ENCODE measurements at regions not wholly inside any gene's neighbourhood (a gene's known extent, or its start where the extent isn't known, plus 50 kb on each side); places are given as distances from the start of the nearest gene placed in this dataset.

DNA sequence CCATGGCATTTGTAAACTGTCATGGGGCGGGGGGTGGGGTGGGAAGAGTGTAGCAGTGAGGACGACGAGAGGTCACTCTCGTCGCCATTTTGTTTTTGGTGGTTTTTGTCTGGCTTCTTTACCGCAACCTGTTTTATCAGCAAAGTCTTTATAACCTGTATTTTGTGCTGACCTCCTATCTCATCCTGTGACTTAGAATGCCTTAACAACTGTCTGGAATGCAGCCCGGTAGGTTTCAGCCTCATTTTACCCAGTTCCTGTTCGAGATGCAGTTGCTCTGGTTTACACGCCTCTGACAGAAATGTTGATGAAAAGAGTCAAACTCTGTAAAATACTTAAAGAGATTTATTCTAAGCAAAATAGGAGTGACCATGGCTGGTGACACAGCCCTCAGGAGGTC, 852.0 kb downstream of the DACH1 start:
- TF ChIP-seq REXO4 (CRISPR knock-in tag; IDR thresholded peaks at IDR 0.05; ENCODE audit: borderline replicate concordance) = no peak
- no peak for TF ChIP-seq HES4 (CRISPR knock-in tag; IDR thresholded peaks at IDR 0.05; ENCODE audit: borderline replicate concordance)
- TF ChIP-seq, protein P1, sequence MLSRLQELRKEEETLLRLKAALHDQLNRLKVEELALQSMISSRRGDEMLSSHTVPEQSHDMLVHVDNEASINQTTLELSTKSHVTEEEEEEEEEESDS (CRISPR knock-in tag; IDR thresholded peaks at IDR 0.05; ENCODE audit: borderline replicate concordance) = no peak
- no peak for TF ChIP-seq CENPT (CRISPR knock-in tag; IDR thresholded peaks at IDR 0.05; ENCODE audit: low read depth)
- TF ChIP-seq ZNF737 (CRISPR knock-in tag; IDR thresholded peaks at IDR 0.05; ENCODE audit: borderline replicate concordance) = no peak
- no peak for TF ChIP-seq ASH2L (IDR thresholded peaks at IDR 0.05; ENCODE audit: insufficient read length, low read depth, low read length)
- TF ChIP-seq, protein P2, sequence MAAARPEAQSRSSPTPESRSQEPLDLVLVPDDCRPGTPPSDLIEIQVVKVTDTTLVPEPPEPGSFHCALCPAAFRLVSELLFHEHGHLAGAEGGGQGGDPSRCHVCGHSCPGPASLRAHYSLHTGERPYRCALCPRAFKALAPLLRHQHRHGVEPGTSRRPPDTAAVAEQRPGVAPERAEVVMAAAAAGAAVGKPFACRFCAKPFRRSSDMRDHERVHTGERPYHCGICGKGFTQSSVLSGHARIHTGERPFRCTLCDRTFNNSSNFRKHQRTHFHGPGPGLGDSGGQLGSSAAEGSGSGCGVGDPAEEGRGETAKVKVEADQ (CRISPR knock-in tag; IDR thresholded peaks at IDR 0.05; ENCODE audit: borderline replicate concordance) = no peak
- TF ChIP-seq ZBTB7B (CRISPR knock-in tag; IDR thresholded peaks at IDR 0.05) = no peak

DNA sequence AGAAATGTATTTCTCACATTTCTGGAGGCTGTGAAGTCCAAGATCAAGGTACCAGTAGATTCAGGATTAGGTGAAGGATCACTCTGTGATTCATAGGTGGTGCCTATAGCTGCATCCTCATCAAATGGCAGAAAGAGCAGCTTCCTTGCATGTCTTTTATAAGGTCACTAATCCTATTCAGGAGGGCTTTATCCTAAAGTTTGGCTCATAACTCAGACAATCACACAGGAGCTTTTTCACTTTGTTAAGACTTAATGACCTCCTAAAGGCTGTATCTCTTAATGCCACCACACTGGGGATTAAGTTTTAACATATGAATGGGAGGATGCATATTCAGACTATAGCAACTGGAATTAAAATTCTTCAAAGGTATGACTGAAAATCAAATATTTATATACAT, 861.1 kb downstream of the DACH1 start:
- Histone ChIP-seq H3K36me3 (replicated peaks in 1 of 2; ENCODE audit: control insufficient read depth in 1 of 2, insufficient read depth in 2 of 2, low read length in 2 of 2) (no peaks in the 10 kb centered on the region), H3K27ac (ENCODE audit: extremely low read length, insufficient read depth, low read length) (no peak overlapping the region), H3K9ac (ENCODE audit: insufficient read depth, low read depth, low read length) (no peak overlapping the region), H4K20me1 (ENCODE audit: insufficient read depth, low read length) (no peaks in the 10 kb centered on the region), H3K27me3 (ENCODE audit: control insufficient read depth in 1 of 2, insufficient read depth in 2 of 2, low read length in 2 of 2) (no peaks in the 10 kb centered on the region), H3K79me2 (ENCODE audit: insufficient read depth, low read length) (no peaks in the 10 kb centered on the region), H3K9me3 (ENCODE audit: low read length) (no peaks in the 10 kb centered on the region), H2AFZ (ENCODE audit: low read length) (no peak overlapping the region), H3K4me3 (replicated peaks in 1 of 3; ENCODE audit: insufficient read depth in 1 of 3, low read depth in 2 of 3, low read length in 3 of 3) (no peak overlapping the region), H3K4me1 (ENCODE audit: insufficient read depth, low read length) (no peaks in the 10 kb centered on the region), H3K4me2 (ENCODE audit: low read depth, low read length) (no peak overlapping the region)
- intact Hi-C loops (cut with micrococcal nuclease; ENCODE audit: unreplicated experiment) = no loop called here
- BruUV-seq (replicated peaks) = no TSS peak
- in situ Hi-C loops (cut with HindIII; ENCODE audit: extremely low pct_ligation_motif_present, low pct_unique_long_range_greater_than_20kb) = no loop called here
- DNase-seq (ENCODE audit: low spot score) (no peak), ATAC-seq (no peak), FAIRE-seq (no peak)
- ChIA-PET POLR2A (no interaction called here), CTCF (ENCODE audit: low intra/inter-chr PET ratio, low total read pairs) (no interaction called here)
- TF ChIP-seq ZEB1 (IDR thresholded peaks at IDR 0.05; ENCODE audit: insufficient replicate concordance, low read depth) = no peak
- no peak for TF ChIP-seq BRCA1 (CRISPR knock-in tag; IDR thresholded peaks at IDR 0.05)
- TF ChIP-seq, protein P3, sequence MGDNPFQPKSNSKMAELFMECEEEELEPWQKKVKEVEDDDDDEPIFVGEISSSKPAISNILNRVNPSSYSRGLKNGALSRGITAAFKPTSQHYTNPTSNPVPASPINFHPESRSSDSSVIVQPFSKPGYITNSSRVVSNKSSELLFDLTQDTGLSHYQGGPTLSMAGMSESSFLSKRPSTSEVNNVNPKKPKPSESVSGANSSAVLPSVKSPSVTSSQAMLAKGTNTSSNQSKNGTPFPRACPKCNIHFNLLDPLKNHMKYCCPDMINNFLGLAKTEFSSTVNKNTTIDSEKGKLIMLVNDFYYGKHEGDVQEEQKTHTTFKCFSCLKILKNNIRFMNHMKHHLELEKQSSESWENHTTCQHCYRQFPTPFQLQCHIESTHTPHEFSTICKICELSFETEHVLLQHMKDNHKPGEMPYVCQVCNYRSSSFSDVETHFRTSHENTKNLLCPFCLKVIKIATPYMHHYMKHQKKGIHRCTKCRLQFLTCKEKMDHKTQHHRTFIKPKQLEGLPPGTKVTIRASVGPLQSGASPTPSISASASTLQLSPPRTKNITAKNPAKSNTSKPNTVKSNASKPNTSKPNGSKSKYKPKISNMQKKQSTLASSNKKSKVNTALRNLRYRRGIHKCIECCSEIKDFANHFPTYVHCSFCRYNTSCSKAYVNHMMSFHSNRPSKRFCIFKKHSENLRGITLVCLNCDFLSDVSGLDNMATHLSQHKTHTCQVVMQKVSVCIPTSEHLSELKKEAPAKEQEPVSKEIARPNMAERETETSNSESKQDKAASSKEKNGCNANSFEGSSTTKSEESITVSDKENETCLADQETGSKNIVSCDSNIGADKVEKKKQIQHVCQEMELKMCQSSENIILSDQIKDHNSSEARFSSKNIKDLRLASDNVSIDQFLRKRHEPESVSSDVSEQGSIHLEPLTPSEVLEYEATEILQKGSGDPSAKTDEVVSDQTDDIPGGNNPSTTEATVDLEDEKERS (CRISPR knock-in tag; IDR thresholded peaks at IDR 0.05) = no peak
- no peak for TF ChIP-seq ZNF547 (CRISPR knock-in tag; IDR thresholded peaks at IDR 0.05)

More for the DNA sequence above, 852.0 kb downstream of the DACH1 start:
- intact Hi-C loops (cut with micrococcal nuclease; ENCODE audit: unreplicated experiment) = no loop called here
- ChIA-PET POLR2A (no interaction called here), CTCF (ENCODE audit: low intra/inter-chr PET ratio, low total read pairs) (no interaction called here)
- ATAC-seq (no peak), FAIRE-seq (no peak), DNase-seq (ENCODE audit: low spot score) (no peak)
- Histone ChIP-seq H2AFZ (ENCODE audit: low read length) (no peak overlapping the region), H3K4me1 (ENCODE audit: insufficient read depth, low read length) (no peaks in the 10 kb centered on the region), H3K36me3 (replicated peaks in 1 of 2; ENCODE audit: control insufficient read depth in 1 of 2, insufficient read depth in 2 of 2, low read length in 2 of 2) (no peaks in the 10 kb centered on the region), H3K79me2 (ENCODE audit: insufficient read depth, low read length) (no peaks in the 10 kb centered on the region), H3K27ac (ENCODE audit: extremely low read length, insufficient read depth, low read length) (no peak overlapping the region), H3K9ac (ENCODE audit: insufficient read depth, low read depth, low read length) (no peak overlapping the region), H3K27me3 (ENCODE audit: control insufficient read depth in 1 of 2, insufficient read depth in 2 of 2, low read length in 2 of 2) (no peaks in the 10 kb centered on the region), H4K20me1 (ENCODE audit: insufficient read depth, low read length) (no peaks in the 10 kb centered on the region), H3K9me3 (ENCODE audit: low read length) (no peaks in the 10 kb centered on the region), H3K4me3 (replicated peaks in 1 of 3; ENCODE audit: insufficient read depth in 1 of 3, low read depth in 2 of 3, low read length in 3 of 3) (no peak overlapping the region), H3K4me2 (ENCODE audit: low read depth, low read length) (no peak overlapping the region)
- no TSS peak for BruUV-seq (replicated peaks)
- 73% methylated on average over 9 of the region's 9 CpGs for WGBS (ENCODE audit: low lambda C conversion rate)
- in situ Hi-C loops (cut with HindIII; ENCODE audit: extremely low pct_ligation_motif_present, low pct_unique_long_range_greater_than_20kb) = no loop called here
